ENCODE measurements at regions not wholly inside any gene's neighbourhood (a gene's known extent, or its start where the extent isn't known, plus 50 kb on each side); places are given as distances from the start of the nearest gene placed in this dataset.

DNA sequence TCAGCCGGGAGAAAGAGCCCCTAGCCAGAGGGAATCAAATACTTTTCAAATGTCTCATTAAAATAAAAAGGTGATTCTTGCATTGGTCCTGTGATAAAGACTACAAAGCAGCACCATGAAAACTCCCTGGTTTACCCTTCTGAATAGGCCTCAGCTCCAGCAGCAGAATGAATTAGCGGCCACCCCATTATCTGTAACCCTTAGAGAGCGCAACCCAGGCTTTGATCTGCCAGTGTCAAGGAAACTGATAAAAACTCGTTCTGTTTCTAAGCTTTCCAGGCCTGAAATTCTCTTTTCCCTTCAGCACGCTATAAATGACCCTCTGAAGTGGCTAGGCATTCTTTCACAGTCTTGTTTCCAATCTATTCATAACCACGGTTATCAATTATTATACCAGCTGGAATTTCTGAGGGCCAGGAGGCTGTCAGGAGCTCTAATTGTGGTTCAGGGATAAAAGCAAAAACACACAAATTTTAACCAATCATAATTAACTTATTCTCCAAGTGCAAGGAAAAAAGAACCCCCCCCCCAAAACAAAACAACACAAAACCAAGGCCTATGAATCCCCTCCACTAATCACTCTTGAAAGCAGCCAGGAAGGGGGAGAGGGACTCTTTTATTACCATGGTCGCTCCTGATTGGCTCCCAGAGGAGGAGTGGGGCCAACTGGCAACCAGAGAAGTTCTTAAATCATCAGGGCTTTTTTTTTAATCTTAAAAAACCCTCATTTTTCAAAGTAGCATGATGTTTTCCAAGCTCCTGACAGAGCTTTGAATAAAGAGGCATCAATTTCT, 258.9 kb downstream of the CYRIA start:
- H3K36me3 Mint-ChIP-seq = no peaks in the 10 kb centered on the region
- H3K4me3 Mint-ChIP-seq = no peak overlapping the region
- H3K4me1 Mint-ChIP-seq = no peaks in the 10 kb centered on the region
- peaks cover 0 to 8% (median 0%) of the 10 kb centered on the region in 7 donors for H3K9me3 Mint-ChIP-seq
- DNase-seq (no peak), ATAC-seq (ENCODE audit: low read depth in 2 of 2) (no peak)
- H3K27ac Mint-ChIP-seq = no peak overlapping the region
- peaks cover 0 to 4% (median 0%) of the 10 kb centered on the region in 3 donors for H3K27me3 Mint-ChIP-seq

DNA sequence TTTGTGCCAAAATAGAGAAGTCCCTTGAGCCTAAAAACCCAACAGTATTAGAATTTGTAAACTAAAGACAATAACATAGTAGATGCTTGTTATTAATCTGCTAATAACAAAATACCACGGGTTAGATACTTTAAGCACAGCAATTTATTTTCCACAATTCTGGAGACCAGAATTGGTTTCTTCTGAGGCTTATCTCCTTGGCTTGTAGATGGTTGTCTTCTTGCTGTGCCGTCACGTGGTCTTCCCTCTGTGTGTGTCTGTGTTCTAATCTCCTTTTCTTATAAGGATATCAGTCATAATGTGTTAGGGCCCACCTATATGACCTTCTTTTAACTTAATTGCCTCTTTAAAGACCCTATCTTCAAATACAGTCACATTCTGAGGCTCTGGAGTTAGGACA, 260.1 kb downstream of the CYRIA start:
- no peak overlapping the region for H3K4me3 Mint-ChIP-seq
- H3K27ac Mint-ChIP-seq = no peak overlapping the region
- H3K36me3 Mint-ChIP-seq = no peaks in the 10 kb centered on the region
- H3K27me3 Mint-ChIP-seq = no peaks in the 10 kb centered on the region
- ATAC-seq (ENCODE audit: low read depth in 2 of 2) (no peak), DNase-seq (no peak)
- H3K4me1 Mint-ChIP-seq = no peaks in the 10 kb centered on the region
- H3K9me3 Mint-ChIP-seq = peaks cover 0 to 5% (median 0%) of the 10 kb centered on the region in 7 donors

DNA sequence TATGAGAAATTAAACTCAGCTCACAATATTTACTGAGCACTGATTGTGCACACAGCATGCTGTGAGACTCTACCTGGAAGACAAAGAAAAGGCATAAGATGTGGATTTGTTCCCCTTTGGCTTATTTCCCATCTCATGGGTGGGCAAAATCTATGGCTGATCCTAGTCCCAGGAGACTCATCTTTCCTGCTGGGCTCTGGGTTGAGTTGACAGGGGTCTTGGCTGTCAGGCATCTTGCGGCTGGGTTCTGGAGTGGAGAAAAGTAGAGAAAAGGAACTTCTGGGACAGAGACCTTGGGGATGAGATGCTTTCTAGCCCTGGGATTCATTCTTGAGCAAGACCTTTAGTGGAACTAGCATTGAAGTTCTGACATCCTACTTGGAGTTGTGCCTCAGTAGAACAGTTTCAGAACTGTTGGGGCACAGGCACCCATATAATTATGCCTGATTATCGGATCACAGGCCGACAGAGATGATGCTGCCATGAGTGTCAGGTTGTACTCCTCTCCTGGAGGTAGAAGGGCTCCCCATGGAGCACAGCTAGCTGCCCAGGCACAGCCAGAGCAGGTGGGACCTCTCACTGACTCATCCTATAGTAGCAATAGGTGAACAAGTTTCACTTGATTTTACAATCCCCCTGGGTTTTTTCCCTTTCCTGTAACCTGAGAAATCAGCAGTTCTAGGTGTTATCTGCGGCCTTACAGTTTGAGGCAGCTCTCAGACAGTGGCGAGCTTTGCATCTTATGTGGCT, 260.9 kb downstream of the CYRIA start:
- DNase-seq (no peak), ATAC-seq (ENCODE audit: low read depth in 2 of 2) (no peak)
- Mint-ChIP-seq H3K27me3 (no peaks in the 10 kb centered on the region), H3K4me1 (no peaks in the 10 kb centered on the region), H3K36me3 (no peaks in the 10 kb centered on the region), H3K27ac (no peak overlapping the region), H3K4me3 (no peak overlapping the region), H3K9me3 (peaks cover 0 to 1% (median 0%) of the 10 kb centered on the region in 7 donors)

DNA sequence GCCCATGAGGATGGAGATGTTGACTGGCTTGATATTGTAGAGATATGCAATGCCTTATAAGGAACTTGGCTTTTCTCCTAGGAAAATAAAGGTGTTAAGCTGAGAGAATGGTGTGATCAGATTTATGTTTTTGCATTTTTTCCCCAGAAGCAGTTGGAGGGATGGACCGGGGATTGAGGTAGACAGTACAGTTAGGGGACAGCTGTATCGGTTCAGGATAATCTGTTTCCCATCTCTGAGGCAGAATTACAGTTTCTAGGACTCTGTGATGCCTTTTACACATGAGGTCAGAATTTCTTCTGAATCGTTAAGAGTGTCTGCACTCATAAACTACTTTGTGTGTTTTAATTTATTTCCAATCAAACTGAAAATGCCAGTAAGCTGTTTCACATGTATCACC, 261.5 kb downstream of the CYRIA start:
- Mint-ChIP-seq H3K27me3 (no peaks in the 10 kb centered on the region), H3K27ac (no peak overlapping the region), H3K4me1 (no peaks in the 10 kb centered on the region), H3K36me3 (no peaks in the 10 kb centered on the region), H3K4me3 (no peak overlapping the region), H3K9me3 (no peaks in the 10 kb centered on the region)
- DNase-seq (no peak), ATAC-seq (ENCODE audit: low read depth in 2 of 2) (no peak)

DNA sequence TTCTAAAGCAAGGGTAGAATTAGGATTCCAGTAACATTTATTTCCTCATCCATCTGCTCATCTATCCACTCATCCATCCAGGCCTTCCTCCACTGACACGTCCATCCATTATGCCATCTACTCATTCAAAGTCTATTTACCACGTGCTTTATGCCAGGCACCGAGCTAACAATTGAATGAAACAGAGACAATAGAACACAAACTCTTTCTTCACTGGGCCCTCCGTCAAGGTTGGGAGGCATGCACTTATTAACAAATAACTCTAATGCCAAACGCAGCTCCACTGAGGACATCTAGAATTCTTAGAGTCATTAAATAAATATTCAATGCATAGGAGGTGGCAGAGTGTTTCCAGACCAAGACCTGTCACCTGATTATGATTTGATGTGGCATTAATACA, 262.7 kb downstream of the CYRIA start:
- Mint-ChIP-seq H3K4me1 (no peaks in the 10 kb centered on the region), H3K4me3 (no peak overlapping the region), H3K9me3 (no peaks in the 10 kb centered on the region), H3K27ac (no peak overlapping the region), H3K36me3 (no peaks in the 10 kb centered on the region), H3K27me3 (no peaks in the 10 kb centered on the region)
- ATAC-seq (ENCODE audit: low read depth in 2 of 2) (no peak), DNase-seq (no peak)

DNA sequence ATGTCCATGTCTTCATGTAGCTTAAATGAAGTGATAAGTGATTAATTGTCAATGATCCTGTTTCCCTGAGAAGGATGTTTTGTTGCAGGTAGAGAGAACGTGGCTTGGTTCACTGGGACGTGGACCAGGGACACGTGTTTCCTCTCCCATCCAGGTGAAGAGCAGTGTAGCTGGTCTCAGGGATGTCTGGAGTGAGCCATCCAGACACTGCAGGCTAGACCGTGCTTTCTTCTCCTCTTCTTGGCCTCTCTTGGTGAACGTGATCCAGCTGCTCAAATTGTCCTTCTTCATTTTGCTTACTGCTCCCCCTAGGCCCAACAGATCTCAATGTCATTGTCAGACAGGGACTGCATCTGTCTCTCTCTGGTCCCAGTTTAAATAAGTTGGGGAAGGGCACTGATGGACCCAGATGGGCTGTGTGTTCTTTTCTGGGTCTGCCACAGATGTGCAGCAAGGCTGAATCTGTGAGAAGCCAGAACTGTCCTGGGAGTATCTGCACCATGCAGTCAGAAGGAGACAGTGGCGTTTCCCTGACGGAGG, 263.8 kb downstream of the CYRIA start:
- no peaks in the 10 kb centered on the region for H3K9me3 Mint-ChIP-seq
- H3K36me3 Mint-ChIP-seq = no peaks in the 10 kb centered on the region
- H3K4me1 Mint-ChIP-seq = no peaks in the 10 kb centered on the region
- DNase-seq (no peak), ATAC-seq (ENCODE audit: low read depth in 2 of 2) (no peak)
- no peak overlapping the region for H3K27ac Mint-ChIP-seq
- no peaks in the 10 kb centered on the region for H3K27me3 Mint-ChIP-seq
- no peak overlapping the region for H3K4me3 Mint-ChIP-seq

DNA sequence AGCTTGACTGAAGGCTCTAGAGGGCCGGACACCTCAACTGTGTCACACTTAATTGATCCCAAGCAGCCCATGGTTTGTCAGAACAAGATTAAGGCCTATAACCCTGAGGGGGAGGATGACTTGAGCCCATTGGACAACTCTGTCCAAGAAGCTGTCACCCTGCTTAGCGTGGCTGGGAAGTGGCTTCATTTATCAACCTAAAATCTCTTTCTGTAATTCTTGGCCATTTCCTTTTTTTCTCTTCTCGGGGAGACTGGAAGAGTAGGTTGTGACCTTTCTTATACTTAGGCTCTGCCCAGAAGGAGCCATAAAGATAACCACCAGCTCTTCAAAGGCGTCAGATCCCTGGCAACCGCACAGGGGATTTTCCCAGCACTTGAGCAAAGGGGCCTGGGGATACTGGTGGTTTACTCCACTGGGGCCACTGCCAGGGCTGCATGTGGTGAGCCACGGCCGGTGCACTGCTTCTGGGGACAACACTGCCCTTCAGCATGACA, 265.5 kb downstream of the CYRIA start:
- DNase-seq (no peak), ATAC-seq (ENCODE audit: low read depth in 2 of 2) (no peak)
- Mint-ChIP-seq H3K27me3 (no peaks in the 10 kb centered on the region), H3K4me3 (no peak overlapping the region), H3K36me3 (no peaks in the 10 kb centered on the region), H3K4me1 (no peaks in the 10 kb centered on the region), H3K27ac (no peak overlapping the region), H3K9me3 (no peaks in the 10 kb centered on the region)

DNA sequence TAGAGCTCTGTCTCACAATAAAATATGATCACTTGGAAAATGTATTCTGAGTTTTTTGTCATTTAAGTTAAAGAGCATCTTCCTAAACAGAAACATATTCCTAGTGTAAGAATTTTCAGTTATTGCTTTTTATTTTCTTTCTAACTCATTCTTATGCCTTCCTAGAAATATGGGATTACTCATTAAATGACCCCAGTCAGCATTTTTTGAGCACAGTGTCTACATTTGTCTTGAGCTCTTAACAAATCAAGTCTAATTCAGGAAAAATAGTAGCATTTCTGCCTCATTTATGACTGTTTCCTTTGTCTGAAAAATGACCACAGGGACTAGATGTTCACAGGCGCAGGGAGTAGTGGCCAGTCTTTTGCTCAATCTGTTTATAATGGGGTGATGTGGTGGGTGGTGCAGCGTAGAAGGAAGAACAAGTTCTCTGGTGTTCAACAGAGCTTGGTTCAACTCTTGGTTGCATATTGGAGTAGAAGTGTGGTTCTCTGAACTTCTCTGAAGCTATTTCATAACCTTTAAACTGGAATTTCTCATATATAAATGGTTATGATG, 267.1 kb downstream of the CYRIA start:
- Mint-ChIP-seq H3K27ac (no peak overlapping the region), H3K27me3 (no peaks in the 10 kb centered on the region), H3K4me1 (no peaks in the 10 kb centered on the region), H3K4me3 (no peak overlapping the region), H3K36me3 (no peaks in the 10 kb centered on the region), H3K9me3 (no peaks in the 10 kb centered on the region)
- DNase-seq (no peak), ATAC-seq (ENCODE audit: low read depth in 2 of 2) (no peak)

DNA sequence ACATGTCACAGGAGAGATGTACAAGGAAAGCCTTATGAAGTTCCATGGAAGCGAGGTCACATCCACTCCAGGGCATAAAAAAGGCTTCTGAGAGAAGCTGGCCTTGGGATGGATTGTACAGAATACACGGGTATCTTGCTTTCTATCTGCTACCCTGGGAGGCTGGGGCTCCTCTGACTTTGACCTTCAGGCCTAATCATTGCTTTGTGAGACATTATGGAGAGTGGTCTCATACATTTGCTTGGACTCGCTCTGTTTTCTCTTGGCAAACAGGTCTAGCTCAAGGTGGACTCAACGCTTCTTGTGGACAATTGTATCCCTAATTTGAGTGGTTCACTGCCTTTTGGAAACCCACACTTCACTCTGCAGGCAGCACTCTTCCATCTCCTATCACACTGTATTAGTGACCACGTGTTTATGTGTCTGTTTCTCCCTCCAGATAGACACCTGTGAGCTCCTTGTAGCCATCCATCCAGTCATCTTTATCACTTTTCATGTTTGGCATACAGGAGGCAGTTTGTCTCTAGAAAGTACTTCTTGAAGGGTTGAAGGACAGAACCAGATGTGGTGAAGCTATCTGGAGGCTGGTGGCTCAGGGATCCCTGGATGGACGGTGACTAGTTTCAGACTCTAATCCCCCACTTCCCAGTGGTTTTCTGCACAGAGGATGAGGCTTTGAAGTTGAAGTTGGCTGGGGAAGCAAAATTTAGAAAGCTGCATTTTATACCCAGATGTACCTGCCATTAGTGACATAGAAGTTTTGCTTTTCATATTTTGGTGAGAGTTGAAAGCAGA, 267.8 kb downstream of the CYRIA start:
- Mint-ChIP-seq H3K36me3 (no peaks in the 10 kb centered on the region), H3K4me1 (no peaks in the 10 kb centered on the region), H3K27me3 (no peaks in the 10 kb centered on the region), H3K27ac (no peak overlapping the region), H3K9me3 (no peaks in the 10 kb centered on the region), H3K4me3 (no peak overlapping the region)
- ATAC-seq (ENCODE audit: low read depth in 2 of 2) (no peak), DNase-seq (no peak)

DNA sequence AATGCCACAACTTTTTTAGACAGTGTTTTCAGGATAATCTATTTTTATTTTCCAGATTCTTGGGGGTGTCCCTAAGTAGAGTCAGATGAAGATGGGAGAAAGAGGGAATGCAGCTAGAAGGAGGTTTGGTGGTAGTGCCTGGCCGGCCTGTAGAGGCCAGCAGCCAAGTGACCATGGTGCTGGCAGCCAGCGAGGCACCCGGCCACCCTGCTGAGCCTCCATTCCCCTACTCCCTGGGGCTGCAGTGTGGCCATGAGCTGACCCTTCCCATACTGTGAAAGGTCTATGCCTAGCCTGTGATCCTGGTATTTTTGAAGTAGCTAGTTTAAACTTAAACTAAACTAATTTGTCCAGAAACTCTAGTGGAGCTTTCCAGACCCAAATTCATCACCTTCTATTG, 268.6 kb downstream of the CYRIA start:
- no peak overlapping the region for H3K4me3 Mint-ChIP-seq
- H3K4me1 Mint-ChIP-seq = no peaks in the 10 kb centered on the region
- peaks cover 0 to under 1% (median 0%) of the 10 kb centered on the region in 7 donors for H3K9me3 Mint-ChIP-seq
- no peaks in the 10 kb centered on the region for H3K36me3 Mint-ChIP-seq
- no peak for DNase-seq
- no peak for ATAC-seq (ENCODE audit: low read depth in 2 of 2)
- no peaks in the 10 kb centered on the region for H3K27me3 Mint-ChIP-seq
- H3K27ac Mint-ChIP-seq = no peak overlapping the region

DNA sequence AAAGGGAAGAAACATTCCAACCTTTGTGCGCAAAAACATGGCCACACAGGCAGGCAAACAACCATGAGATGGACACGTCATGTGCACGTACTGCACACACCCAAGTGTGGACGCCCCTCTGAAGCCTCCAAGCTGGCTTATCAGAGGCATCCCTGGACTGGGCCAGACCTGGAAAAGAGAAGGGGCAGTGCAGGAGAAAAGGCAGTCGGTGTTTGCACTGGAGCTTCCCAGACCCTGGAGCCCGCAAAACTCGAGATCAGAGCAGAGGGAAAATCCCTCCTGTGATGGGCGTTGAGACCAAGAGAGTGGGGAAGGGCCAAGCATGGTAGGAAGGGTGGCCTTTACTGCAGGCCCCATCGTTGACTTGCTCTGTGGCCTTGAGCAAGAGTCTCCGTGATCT, 269.5 kb downstream of the CYRIA start:
- no peaks in the 10 kb centered on the region for H3K27me3 Mint-ChIP-seq
- no peak overlapping the region for H3K4me3 Mint-ChIP-seq
- DNase-seq (no peak), ATAC-seq (ENCODE audit: low read depth in 2 of 2) (no peak)
- no peaks in the 10 kb centered on the region for H3K36me3 Mint-ChIP-seq
- no peaks in the 10 kb centered on the region for H3K4me1 Mint-ChIP-seq
- H3K9me3 Mint-ChIP-seq = peaks cover 0 to 3% (median 2%) of the 10 kb centered on the region in 7 donors
- H3K27ac Mint-ChIP-seq = no peak overlapping the region

DNA sequence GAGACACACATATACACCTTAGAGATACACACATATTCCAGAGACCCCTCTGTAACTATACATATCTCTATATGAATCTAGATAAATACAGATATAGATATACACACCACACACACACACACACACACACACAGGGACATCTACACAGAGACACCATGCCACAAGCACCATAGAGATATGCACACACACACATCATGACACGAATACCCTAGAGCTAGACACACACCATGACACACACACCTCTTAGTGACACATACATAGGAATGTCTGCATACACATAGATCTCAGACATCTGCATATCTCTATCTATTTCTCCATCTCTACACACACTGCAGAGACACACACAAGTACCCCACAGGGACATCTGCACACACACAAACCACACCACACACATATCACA, 270.0 kb downstream of the CYRIA start:
- no peaks in the 10 kb centered on the region for H3K4me1 Mint-ChIP-seq
- H3K9me3 Mint-ChIP-seq = peaks cover 0 to 4% (median 2%) of the 10 kb centered on the region in 7 donors
- H3K36me3 Mint-ChIP-seq = no peaks in the 10 kb centered on the region
- no peak overlapping the region for H3K27ac Mint-ChIP-seq
- ATAC-seq (ENCODE audit: low read depth in 2 of 2) (no peak), DNase-seq (no peak)
- H3K4me3 Mint-ChIP-seq = no peak overlapping the region
- no peaks in the 10 kb centered on the region for H3K27me3 Mint-ChIP-seq

DNA sequence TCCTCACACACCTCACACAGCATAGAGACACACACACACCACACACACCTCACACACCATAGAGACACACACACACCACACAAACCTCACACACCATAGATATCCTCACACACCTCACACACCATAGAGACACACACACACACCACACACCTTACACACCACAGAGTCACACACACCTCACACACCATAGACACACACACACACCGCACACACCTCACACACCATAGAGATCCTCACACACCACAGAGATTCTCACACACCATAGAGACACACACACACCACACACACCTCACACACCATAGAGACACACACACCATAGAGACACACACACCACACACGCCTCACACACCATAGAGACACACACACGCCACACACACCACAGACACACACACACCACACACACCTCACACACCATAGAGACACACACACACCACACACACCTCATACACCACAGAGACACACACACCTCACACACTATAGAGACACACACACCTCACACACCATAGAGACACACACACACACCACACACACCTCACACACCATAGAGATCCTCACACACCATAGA, 270.6 kb downstream of the CYRIA start:
- no peaks in the 10 kb centered on the region for H3K4me1 Mint-ChIP-seq
- H3K4me3 Mint-ChIP-seq = no peak overlapping the region
- no peak overlapping the region for H3K27ac Mint-ChIP-seq
- DNase-seq (no peak), ATAC-seq (ENCODE audit: low read depth in 2 of 2) (no peak)
- H3K36me3 Mint-ChIP-seq = no peaks in the 10 kb centered on the region
- H3K9me3 Mint-ChIP-seq = peaks cover 0 to 4% (median 2%) of the 10 kb centered on the region in 7 donors
- H3K27me3 Mint-ChIP-seq = no peaks in the 10 kb centered on the region
